DOHH2 (cell line): ENCODE measurements at regions not wholly inside any gene's neighbourhood (a gene's known extent, or its start where the extent isn't known, plus 50 kb on each side); places are given as distances from the start of the nearest gene placed in this dataset.
"Not testable (repeated sequence)": the region's sequence is repeated elsewhere in the genome, so short reads cannot be mapped to it uniquely, and the experiment has no call there.

Experiments used
- H3F3A ChIP-seq: fragments of 200-600 bp; sonication (generic), shearing (Covaris generic); 2 replicates; pipeline ENCODE4 v1.6.0; 2016; ENCODE audit warnings: antibody characterized with exemption, mild to moderate bottlenecking; ENCODE audit not compliant: control insufficient read depth, insufficient read depth
- H3K27ac ChIP-seq: fragments of 200-600 bp; sonication (generic); 2 replicates; pipeline ENCODE4 v1.5.1; 2014; ENCODE audit warnings: low read depth, mild to moderate bottlenecking, low read length, moderate library complexity
- H3K27me3 ChIP-seq: fragments of 200-600 bp; sonication (generic); 2 replicates; pipeline ENCODE4 v1.6.1; 2014; ENCODE audit warnings: mild to moderate bottlenecking, low read length, mixed read lengths; ENCODE audit not compliant: control insufficient read depth
- H3K36me3 ChIP-seq: fragments of 200-600 bp; sonication (generic); 2 replicates; pipeline ENCODE4 v1.6.1; 2014; ENCODE audit warnings: mild to moderate bottlenecking, low read length, moderate library complexity, mixed read lengths; ENCODE audit not compliant: control insufficient read depth
- H3K4me1 ChIP-seq: fragments of 200-600 bp; sonication (generic); 2 replicates; pipeline ENCODE4 v1.6.1; 2014; ENCODE audit warnings: mild to moderate bottlenecking, low read length, mixed read lengths; ENCODE audit not compliant: control insufficient read depth
- H3K4me2 ChIP-seq: fragments of 200-600 bp; sonication (generic); 2 replicates; pipeline ENCODE4 v1.6.0; 2014; ENCODE audit warnings: mild to moderate bottlenecking, low read length, moderate library complexity
- H3K4me3 ChIP-seq: fragments of 200-600 bp; sonication (generic); 2 replicates; pipeline ENCODE4 v1.5.1; 2014; ENCODE audit warnings: mild to moderate bottlenecking, low read length, mixed read lengths
- H3K79me2 ChIP-seq: fragments of 200-600 bp; sonication (generic); 2 replicates; pipeline ENCODE4 v1.6.1; 2014; ENCODE audit warnings: mild to moderate bottlenecking, low read length, mixed read lengths; ENCODE audit not compliant: control insufficient read depth
- H3K9me2 ChIP-seq: fragments of 200-600 bp; sonication (generic); replicated peaks from 2 replicates; pipeline ENCODE4 v1.6.1; 2014; ENCODE audit warnings: mild to moderate bottlenecking, low read length, mixed read lengths; ENCODE audit not compliant: control insufficient read depth
- H3K9me3 ChIP-seq: fragments of 200-600 bp; sonication (generic); 2 replicates; pipeline ENCODE4 v1.6.1; 2014; ENCODE audit warnings: antibody characterized with exemption, low read length, mixed read lengths; ENCODE audit not compliant: control insufficient read depth, insufficient read depth
- H4K20me1 ChIP-seq: fragments of 200-600 bp; sonication (generic); 2 replicates; pipeline ENCODE4 v1.6.0; 2014; ENCODE audit warnings: low read depth, mild to moderate bottlenecking, antibody characterized with exemption, low read length, moderate library complexity; ENCODE audit not compliant: control insufficient read depth, insufficient read depth
- CTCF ChIP-seq: fragments of 200-600 bp; sonication (generic); IDR thresholded peaks from one replicate; pipeline ENCODE4 v1.5.1; 2014; ENCODE audit warnings: antibody characterized with exemption, mild to moderate bottlenecking, low read depth, low read length; ENCODE audit not compliant: poor library complexity, severe bottlenecking
- EZH2phosphoT487 ChIP-seq: fragments of 200-600 bp; sonication (generic); IDR thresholded peaks from 2 replicates; pipeline ENCODE4 v1.6.1; 2017; ENCODE audit warnings: borderline replicate concordance, mild to moderate bottlenecking, antibody characterized with exemption, low read length, moderate library complexity, mixed read lengths

DNA sequence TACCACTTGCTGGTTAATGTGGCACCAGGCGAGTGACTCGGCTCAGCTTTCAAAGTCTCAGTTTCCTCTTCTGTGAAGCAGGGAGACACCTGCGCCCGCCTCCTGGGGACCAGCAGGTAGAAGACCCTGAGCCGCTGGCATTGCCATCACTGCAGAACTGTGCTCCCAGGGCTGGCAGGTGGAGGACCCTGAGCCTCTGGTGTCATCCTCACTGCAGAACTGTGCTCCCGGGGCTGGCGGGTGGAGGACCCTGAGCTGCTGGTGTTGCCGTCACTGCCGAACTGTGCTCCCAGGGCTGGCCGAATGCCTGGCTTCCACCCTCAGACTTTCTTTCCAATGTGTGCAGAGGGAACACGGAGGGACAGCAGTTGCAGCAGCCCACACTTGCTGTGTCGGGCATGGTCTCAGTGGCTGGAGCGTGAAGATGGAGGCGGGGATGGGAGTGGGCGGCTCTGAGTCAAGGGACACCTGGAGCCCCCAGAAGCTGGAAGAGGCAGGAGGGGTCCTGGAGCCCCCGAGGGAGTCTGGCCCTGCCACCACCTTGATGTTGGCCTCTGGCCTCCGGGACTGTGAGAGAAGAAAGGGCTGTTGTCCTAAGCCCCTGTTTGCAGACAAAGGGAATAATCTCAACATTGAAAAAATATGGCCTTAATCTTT is 75.8 kb upstream of the METTL9 start:
- Histone ChIP-seq H3K27ac (no peak overlapping the region), H3F3A (peaks cover under 1% of the 10 kb centered on the region; the same call in 1 of the 2 replicates), H3K4me2 (no peak overlapping the region), H3K9me3 (peaks cover 4% of the 10 kb centered on the region; the same call in 1 of the 2 replicates), H3K4me1 (peaks cover 5% of the 10 kb centered on the region), H3K4me3 (no peak overlapping the region), H3K9me2 (no peaks in the 10 kb centered on the region), H3K36me3 (peaks cover 6% of the 10 kb centered on the region), H3K27me3 (peaks cover 7% of the 10 kb centered on the region), H4K20me1 (no peaks in the 10 kb centered on the region), H3K79me2 (peaks cover 16% of the 10 kb centered on the region)
- TF ChIP-seq EZH2phosphoT487 = no peak
- TF ChIP-seq CTCF = no peak

- peaks cover 5% of the 10 kb centered on the region for H3K4me1 ChIP-seq
These were observed 75.2 kb upstream of the METTL9 start for GRCh38 chr16:21524068-21524751.

DNA sequence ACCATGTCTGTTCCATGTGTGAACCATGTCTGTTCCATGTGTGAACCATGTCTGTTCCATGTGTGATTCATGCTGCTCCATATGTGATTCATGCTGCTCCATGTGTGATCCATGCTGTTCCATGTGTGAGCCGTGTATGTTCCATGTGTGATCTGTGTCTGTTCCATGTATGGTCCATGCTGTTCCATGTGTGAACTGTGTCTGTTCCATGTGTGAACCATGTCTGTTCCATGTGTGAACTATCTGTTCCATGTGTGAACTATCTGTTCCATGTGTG is 74.7 kb upstream of the METTL9 start:
- H3K4me1 ChIP-seq, H3K4me3 ChIP-seq, H3K36me3 ChIP-seq, H3K9me3 ChIP-seq, H3K4me2 ChIP-seq, H3F3A ChIP-seq, H3K27me3 ChIP-seq, H3K9me2 ChIP-seq, H3K79me2 ChIP-seq, H3K27ac ChIP-seq, H4K20me1 ChIP-seq: not testable (repeated sequence)

More at GRCh38 chr16:21524068-21524751, 75.2 kb upstream of the METTL9 start:
- Histone ChIP-seq H3F3A (no peaks in the 10 kb centered on the region), H3K36me3 (peaks cover 3% of the 10 kb centered on the region; the same call in 1 of the 2 replicates), H3K27ac (no peak overlapping the region), H4K20me1 (no peaks in the 10 kb centered on the region), H3K79me2 (peaks cover 10% of the 10 kb centered on the region), H3K4me2 (no peak overlapping the region), H3K27me3 (peaks cover 7% of the 10 kb centered on the region), H3K9me3 (peaks cover 4% of the 10 kb centered on the region; the same call in 1 of the 2 replicates), H3K9me2 (no peaks in the 10 kb centered on the region), H3K4me3 (no peak overlapping the region)
- TF ChIP-seq CTCF = no peak
- no peak for TF ChIP-seq EZH2phosphoT487

DNA sequence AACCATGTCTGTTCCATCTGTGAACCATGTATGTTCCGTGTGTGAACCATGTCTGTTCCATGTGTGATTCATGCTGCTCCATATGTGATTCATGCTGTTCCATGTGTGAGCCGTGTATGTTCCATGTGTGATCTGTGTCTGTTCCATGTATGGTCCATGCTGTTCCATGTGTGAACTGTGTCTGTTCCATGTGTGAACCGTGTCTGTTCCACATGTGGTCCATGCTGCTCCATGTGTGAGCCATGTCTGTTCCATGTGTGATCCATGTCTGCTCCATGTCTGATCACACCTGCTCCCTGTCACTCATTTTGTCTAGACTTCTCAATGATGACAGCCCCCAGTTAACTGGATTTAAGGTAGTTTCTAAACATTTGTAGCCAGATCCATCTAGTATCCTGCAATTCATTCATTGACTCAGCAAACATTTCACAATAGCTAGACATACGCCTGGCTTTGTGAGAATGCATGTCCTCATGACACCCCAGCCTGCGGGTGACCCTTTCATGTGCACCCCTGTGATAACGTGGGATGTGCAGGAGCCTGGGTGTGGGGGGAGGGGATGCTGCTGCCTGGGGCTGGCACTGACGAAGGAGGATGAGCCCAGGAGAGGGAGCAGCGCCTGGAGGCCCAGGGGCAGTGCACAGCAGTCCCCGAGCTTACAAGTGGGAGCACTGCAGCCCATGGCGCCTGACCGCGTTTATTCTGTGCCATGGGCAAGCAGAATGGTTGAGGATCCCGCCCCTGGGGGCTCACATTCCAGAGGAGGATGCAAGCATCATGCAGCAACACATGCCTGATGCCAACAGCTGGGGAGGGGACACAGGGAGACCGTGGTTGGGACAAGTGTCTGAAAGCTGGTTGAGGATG is 74.1 kb upstream of the METTL9 start:
- not testable (repeated sequence) for H3K9me3 ChIP-seq, H3K27me3 ChIP-seq, H3K4me3 ChIP-seq, H3K79me2 ChIP-seq, H3K27ac ChIP-seq, H3K36me3 ChIP-seq, H3K9me2 ChIP-seq, H3F3A ChIP-seq, H3K4me1 ChIP-seq, H4K20me1 ChIP-seq, H3K4me2 ChIP-seq

- not testable (repeated sequence) for H4K20me1 ChIP-seq, H3K36me3 ChIP-seq, H3K4me1 ChIP-seq, H3K79me2 ChIP-seq, H3K27me3 ChIP-seq, H3K9me3 ChIP-seq, H3K9me2 ChIP-seq, H3K27ac ChIP-seq, H3F3A ChIP-seq, H3K4me2 ChIP-seq, H3K4me3 ChIP-seq
These were observed 73.1 kb upstream of the METTL9 start for GRCh38 chr16:21525956-21526922.
